Stimulated activated CD8-positive, alpha-beta memory T cell treated with anti-CD3 and anti-CD28 coated beads, Interleukin-12 subunit alpha, Interleukin-12 subunit beta, amount 100 ng/mL, for 24 hours (primary cell): ENCODE measurements at regions not wholly inside any gene's neighbourhood (a gene's known extent, or its start where the extent isn't known, plus 50 kb on each side); places are given as distances from the start of the nearest gene placed in this dataset.

Experiments
- DNase-seq: peaks from one replicate; pipeline ENCODE4 v3.0.0-alpha.2; 2020; ENCODE audit errors: extremely low read depth

GRCh38 chr3:41040256-41040655 lies 159.0 kb upstream of the CTNNB1 start:
- DNase-seq, result no peak

DNA sequence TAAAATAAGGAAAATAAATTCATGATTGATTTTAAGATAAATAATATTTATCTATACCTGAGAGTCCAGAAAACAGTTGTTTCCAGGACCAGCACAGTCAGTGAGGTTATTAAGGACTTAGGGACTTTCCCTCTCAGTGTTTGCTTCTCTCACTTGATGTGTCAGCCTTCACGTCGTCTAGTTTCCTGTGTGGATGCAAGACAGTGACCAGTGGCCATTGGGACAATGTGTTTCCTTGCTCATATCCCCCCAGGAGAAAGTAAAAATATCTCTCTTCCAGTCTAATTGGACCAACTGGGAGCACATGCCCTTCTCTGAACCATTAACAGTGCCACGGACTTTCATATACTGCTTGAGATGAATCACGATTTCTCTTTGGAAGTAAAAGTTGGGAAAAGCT lies 157.8 kb upstream of the CTNNB1 start:
- no peak for DNase-seq

DNA sequence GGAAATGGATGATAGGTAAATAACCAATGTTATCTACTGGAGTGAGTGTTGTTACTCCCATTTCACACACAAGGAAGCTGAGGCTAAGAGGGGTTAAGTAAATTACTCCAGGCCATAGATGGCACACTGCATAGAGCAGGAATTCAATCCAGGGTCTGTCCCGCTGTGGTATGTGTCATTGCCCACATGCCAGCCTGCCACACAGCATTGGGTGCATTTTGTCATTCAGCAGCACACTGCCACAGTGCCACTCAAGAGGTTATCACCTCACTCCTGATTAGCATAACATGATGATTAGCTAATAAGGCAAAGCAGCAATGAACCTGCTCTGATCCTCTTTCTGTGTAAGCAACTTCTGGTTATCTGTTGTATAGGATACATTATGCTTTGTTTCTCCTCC lies 157.4 kb upstream of the CTNNB1 start:
- DNase-seq, result no peak

GRCh38 chr3:41044523-41044922 lies 154.8 kb upstream of the CTNNB1 start:
- DNase-seq, result no peak

DNA sequence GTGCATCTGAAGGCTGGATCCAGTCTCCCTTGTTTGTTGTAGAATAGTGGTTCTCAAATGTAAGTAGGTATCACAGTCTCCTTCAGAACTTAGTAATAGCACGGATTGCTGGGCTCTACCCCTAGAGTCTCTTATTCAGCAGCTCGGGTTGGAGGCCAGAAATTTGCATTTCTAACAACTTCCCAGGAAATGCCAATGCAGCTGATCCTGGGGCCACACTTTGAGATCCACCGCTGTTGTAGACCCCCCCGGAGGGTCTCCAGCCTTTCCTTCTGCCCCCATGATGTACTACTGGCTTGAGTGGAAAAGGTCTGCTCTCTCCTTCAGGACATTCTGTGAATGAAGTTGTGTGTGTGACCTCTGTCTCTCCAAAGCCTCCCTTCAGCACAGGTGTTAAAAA lies 153.8 kb upstream of the CTNNB1 start:
- no peak for DNase-seq

- no peak for DNase-seq
Measured at GRCh38 chr3:41050144-41050543, 149.2 kb upstream of the CTNNB1 start.

- no peak for DNase-seq
Measured at GRCh38 chr3:41053220-41053619, 146.1 kb upstream of the CTNNB1 start.

- DNase-seq, result no peak
Measured at GRCh38 chr3:41060106-41060505, 139.2 kb upstream of the CTNNB1 start.

- DNase-seq, result no peak
Measured at GRCh38 chr3:41064070-41064469, 135.2 kb upstream of the CTNNB1 start.

DNA sequence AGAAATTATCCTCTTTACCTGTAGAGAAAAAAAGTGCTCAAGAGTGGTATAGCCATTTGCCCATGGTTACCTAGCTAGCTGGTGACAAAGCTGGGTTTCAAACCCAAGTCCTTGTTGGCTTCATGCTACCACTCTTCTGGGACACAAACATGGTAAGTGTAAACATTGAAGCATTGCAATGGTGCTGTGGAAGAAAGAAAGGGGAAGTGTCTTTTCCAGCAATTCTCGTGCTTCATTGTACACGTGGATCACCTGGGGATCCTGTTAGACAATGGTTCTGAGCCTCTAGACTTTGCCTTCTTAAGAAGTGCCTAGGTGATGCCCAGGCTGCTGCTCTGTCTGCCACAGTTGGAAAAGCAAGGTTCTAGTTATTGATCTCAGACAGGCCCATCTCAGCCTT lies 134.8 kb upstream of the CTNNB1 start:
- DNase-seq, result no peak

DNA sequence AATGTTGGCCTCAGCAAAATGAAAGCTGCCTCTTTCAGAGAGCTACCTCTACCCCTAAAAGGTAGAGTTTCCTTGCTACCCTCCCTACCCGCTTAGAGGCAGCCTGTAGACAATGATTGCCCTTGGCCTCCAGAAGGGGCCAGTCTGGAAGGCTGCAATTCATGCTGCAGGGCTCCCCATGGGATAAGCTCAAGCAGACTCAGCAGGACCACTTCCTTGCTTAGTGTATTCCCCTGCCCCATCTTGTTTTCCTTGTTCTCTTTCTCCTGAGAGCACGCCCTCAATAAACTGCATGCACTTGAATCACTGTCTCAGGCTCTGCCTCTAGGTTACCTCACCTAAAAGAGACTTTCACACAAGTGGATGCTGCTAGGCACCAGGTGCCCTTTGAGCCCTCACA lies 134.0 kb upstream of the CTNNB1 start:
- no peak for DNase-seq

GRCh38 chr3:41073190-41073589 lies 126.1 kb upstream of the CTNNB1 start:
- no peak for DNase-seq

GRCh38 chr3:41075975-41076374 lies 123.3 kb upstream of the CTNNB1 start:
- no peak for DNase-seq

DNA sequence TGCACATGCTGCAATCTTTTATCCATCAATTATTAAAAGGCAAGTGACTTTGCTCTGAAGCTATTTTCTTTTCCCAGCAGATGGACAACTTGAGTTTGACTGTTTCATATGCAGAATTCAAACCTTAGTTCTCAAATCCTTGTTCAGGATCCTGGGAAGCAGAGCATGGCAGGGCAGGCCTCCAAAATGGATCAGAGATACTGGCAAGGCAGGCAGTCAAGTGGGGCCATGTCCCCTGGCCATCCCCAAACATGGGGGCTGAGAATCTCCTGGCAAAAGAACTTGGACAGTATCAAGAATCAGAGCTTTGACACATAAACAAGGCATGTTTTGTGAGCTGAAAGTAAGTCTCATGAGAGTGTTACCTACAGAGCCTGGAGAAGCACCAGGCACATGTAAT lies 122.9 kb upstream of the CTNNB1 start:
- DNase-seq, result no peak

- no peak for DNase-seq
Measured at GRCh38 chr3:41080141-41080540, 119.2 kb upstream of the CTNNB1 start.

DNA sequence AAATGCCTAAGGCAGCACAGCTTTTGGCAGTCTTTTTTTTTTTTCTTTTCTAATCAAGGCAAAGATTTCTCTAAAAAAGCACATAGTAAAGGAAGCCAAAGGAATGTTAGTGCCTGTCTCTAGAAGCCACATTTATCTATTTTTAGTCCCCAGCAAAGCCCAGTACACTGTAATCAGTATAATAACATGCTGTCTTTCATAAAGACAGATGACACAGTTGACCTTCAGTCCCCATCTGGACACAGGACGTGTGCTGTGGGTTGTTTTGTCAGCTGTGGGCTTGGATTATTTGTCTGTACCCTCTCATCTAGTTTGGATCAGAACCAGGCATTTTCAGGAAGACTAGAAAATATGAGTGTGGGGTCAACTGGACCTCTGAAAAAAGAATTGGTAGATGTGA lies 110.4 kb upstream of the CTNNB1 start:
- DNase-seq, result no peak

GRCh38 chr3:41089566-41089965 lies 109.7 kb upstream of the CTNNB1 start:
- no peak for DNase-seq

DNA sequence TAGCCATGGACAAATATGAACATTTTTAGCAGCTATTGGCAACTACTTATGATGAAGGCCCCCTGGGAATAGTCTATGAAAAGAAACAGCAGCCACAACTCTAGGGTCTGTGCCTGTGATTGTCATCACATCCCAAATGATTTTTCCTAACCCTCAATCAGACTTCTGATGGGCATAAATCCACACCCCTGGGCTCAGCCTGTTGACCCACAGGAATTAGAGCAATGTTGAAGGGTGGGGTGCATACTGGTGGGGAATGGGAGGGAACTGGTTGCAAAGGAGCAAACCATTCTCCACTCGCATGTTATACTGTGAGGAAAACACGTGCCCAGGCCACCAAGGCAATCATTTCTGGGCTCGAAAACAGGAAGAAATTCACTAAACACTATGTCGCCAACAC lies 106.5 kb upstream of the CTNNB1 start:
- DNase-seq, result no peak

- DNase-seq, result no peak
Measured at GRCh38 chr3:41093476-41093875, 105.8 kb upstream of the CTNNB1 start.

DNA sequence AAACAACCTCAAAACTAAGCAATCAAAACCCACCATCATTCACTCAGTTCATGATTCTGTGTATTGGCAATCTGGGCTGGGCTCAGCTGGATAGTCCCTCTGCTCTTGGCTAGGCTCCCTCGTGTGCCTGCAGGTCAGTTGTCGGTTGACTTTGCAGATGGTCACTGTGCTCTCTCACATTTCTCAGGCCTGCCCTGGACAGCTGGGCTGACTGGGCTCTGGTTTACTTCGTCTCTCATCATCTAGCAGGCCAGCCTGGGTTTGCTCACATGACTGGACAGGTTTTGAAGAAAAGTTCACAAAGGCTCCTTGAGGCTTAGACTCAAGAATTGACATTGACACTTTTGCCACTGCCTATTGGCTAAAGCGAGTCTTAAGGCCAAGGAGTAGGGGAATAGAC lies 105.0 kb upstream of the CTNNB1 start:
- no peak for DNase-seq

GRCh38 chr3:41095702-41096101 lies 103.6 kb upstream of the CTNNB1 start:
- DNase-seq, result no peak

DNA sequence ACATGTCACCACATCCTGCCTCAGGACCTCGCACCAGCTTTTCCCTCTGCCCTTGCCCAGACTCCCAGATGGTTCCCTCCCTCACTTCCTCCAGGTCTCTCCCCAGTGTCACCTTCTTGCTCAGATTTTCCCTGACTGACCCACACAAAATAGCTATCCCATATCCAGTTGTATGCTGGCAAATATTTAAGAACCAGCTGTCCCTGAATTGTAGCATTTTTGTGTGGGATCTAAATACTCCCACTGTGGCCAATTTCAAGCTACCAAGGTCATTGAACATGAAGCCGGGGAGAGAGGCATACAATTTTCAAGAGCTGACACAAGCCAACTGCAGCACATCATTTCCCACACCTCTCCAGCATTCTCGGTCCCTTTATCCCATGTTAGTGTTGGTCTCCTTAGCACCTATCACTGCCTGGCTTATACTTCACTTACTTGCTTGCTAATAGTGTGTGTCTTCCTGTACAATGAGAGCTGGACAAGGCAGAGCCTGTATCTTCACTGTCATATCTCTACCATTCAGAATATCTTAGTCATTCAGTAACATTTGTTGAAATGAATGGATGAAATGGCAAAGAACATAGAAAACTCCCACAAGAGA lies 101.3 kb upstream of the CTNNB1 start:
- DNase-seq, result no peak

GRCh38 chr3:41101231-41101630 lies 98.1 kb upstream of the CTNNB1 start:
- DNase-seq, result no peak

DNA sequence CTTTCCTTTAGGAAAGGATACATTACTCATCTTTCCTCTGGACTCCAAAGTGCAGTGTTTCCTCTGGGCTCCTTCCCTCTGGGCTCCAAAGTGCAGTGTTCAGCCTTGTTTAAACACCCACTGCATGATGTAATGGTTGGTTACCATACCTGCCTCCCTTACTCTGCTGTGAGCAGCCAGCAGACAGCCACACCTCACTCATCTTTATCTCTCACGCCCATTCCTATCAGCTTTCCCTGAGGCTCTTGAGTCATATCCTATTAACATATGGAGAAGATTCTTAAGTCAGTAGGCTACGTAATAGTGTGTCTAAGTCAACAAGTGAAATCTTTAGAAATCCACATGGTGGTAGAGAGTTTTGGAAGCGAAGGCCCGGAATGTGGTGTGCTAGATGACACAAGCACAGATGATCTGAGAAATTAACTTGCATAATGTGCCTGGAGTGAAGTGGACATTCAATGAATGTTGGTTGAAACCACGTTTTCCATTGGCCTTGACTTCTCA lies 97.2 kb upstream of the CTNNB1 start:
- no peak for DNase-seq
